ENCODE measurements at regions not wholly inside any gene's neighbourhood (a gene's known extent, or its start where the extent isn't known, plus 50 kb on each side); places are given as distances from the start of the nearest gene placed in this dataset.

DNA sequence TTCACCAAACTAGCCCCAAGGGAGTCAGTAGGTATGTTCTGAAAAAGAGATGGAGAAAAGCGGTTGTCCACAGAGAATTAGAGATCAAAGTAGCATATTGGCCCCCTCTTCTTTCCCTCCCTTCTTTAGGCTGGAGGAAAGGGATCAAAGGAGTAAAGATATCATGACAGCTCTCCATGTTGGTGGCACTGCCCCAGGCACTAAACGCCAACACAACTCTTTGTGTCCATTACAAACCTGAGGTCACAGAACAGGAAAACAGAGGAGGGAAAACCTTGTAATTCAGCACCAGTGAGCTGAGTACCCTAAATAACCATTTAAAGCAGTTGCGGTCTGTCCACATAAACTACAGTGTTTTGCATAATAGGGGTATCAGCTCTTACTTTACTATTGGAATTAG lies 113.0 kb upstream of the TFAP2D start:
- H3K27ac ChIP-seq = no peak overlapping the region
- 68% methylated on average over 3 of the region's 3 CpGs for WGBS
- H3K4me3 ChIP-seq = no peak overlapping the region
- no peaks in the 10 kb centered on the region for H3K9me3 ChIP-seq
- intact Hi-C loops (cut with DNase I) = no loop called here
- no peak for DNase-seq (ENCODE audit: low spot score)
- TF ChIP-seq POLR2A (IDR thresholded peaks at IDR 0.05) = no peak
- TF ChIP-seq POLR2AphosphoS5 (IDR thresholded peaks at IDR 0.05) = no peak
- TF ChIP-seq, protein P1, sequence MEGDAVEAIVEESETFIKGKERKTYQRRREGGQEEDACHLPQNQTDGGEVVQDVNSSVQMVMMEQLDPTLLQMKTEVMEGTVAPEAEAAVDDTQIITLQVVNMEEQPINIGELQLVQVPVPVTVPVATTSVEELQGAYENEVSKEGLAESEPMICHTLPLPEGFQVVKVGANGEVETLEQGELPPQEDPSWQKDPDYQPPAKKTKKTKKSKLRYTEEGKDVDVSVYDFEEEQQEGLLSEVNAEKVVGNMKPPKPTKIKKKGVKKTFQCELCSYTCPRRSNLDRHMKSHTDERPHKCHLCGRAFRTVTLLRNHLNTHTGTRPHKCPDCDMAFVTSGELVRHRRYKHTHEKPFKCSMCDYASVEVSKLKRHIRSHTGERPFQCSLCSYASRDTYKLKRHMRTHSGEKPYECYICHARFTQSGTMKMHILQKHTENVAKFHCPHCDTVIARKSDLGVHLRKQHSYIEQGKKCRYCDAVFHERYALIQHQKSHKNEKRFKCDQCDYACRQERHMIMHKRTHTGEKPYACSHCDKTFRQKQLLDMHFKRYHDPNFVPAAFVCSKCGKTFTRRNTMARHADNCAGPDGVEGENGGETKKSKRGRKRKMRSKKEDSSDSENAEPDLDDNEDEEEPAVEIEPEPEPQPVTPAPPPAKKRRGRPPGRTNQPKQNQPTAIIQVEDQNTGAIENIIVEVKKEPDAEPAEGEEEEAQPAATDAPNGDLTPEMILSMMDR (IDR thresholded peaks at IDR 0.05) = no peak
- no peaks in the 10 kb centered on the region for H3K27me3 ChIP-seq (replicated peaks; ENCODE audit: insufficient read depth)
- no peaks in the 10 kb centered on the region for H3K4me1 ChIP-seq (replicated peaks)
- no peaks in the 10 kb centered on the region for H3K36me3 ChIP-seq

DNA sequence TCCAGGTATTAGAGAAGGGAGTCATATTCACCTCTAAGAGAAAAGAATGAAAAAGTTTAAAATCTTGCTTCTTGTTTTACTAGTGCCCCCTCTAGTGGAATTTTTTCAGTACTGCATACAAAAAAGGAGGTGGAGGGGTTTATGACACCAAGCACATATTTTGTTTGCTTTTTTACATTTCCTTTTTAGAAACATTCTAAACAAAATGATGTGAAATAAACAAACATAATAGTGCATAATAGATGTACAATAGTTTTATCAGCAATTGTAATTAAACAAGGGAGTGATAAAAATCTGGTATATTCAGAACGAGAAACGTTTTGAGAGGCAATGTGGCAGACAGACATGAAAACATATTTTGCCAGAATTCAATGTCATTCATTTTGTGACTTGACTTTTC lies 111.0 kb upstream of the TFAP2D start:
- no peak for TF ChIP-seq POLR2AphosphoS5 (IDR thresholded peaks at IDR 0.05)
- TF ChIP-seq, protein P1 (IDR thresholded peaks at IDR 0.05) = peak; percentile 42 to 80 (median 51)
- H3K27ac ChIP-seq = no peak overlapping the region
- 26% methylated on average over 2 of the region's 2 CpGs for WGBS
- H3K36me3 ChIP-seq = no peaks in the 10 kb centered on the region
- H3K27me3 ChIP-seq (replicated peaks; ENCODE audit: insufficient read depth) = no peaks in the 10 kb centered on the region
- H3K4me1 ChIP-seq (replicated peaks) = no peaks in the 10 kb centered on the region
- intact Hi-C loops (cut with DNase I) = no loop called here
- DNase-seq (ENCODE audit: low spot score) = no peak
- no peak overlapping the region for H3K4me3 ChIP-seq
- no peaks in the 10 kb centered on the region for H3K9me3 ChIP-seq

DNA sequence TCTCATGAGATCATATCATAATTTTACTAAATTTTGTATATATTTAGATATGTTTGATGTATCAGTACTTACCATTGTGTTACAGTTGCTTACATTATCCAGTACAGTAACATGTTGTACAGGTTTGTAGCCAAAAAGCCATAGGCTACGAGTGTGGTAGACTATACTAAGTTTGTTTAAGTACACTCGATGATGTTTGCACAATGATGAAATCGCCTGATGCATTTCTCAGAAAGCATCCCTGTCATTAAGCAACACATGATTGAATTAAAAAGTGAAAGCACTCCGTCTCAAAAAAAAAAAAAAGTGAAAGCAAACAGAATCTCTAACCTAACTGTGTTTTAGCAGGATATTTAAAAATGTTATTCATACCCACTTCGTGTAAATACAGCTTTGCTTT lies 104.9 kb upstream of the TFAP2D start:
- Histone ChIP-seq H3K36me3 (no peaks in the 10 kb centered on the region), H3K4me1 (replicated peaks) (no peaks in the 10 kb centered on the region), H3K9me3 (no peaks in the 10 kb centered on the region), H3K4me3 (no peak overlapping the region), H3K27ac (no peak overlapping the region), H3K27me3 (replicated peaks; ENCODE audit: insufficient read depth) (no peaks in the 10 kb centered on the region)
- intact Hi-C loops (cut with DNase I) = no loop called here
- TF ChIP-seq, protein P1 (IDR thresholded peaks at IDR 0.05) = no peak
- TF ChIP-seq POLR2A (IDR thresholded peaks at IDR 0.05) = no peak
- no peak for TF ChIP-seq POLR2AphosphoS5 (IDR thresholded peaks at IDR 0.05)
- no peak for DNase-seq (ENCODE audit: low spot score)
- WGBS = 42% methylated on average over 5 of the region's 5 CpGs

DNA sequence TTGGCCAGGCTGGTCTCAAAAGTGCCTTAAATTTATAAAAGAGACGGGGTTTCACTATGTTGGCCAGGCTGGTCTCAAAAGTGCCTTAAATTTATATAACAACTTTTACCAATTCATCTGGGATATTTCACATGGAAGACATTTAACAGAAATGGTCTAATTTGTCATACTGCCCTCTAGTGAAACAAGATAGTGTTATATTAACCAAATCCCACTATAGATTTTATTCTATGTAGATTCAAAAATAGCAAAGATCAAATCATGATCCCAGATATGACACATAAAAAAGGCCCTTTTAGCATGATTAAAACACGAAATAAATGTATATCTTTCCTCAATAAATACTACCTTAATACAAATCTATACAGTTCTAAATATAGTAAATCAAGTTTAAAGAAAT lies 102.8 kb upstream of the TFAP2D start:
- TF ChIP-seq POLR2A (IDR thresholded peaks at IDR 0.05) (no peak), POLR2AphosphoS5 (IDR thresholded peaks at IDR 0.05) (no peak)
- TF ChIP-seq, protein P1 (IDR thresholded peaks at IDR 0.05) = no peak
- H3K9me3 ChIP-seq = no peaks in the 10 kb centered on the region
- H3K36me3 ChIP-seq = no peaks in the 10 kb centered on the region
- H3K27me3 ChIP-seq (replicated peaks; ENCODE audit: insufficient read depth) = no peaks in the 10 kb centered on the region
- intact Hi-C loops (cut with DNase I) = no loop called here
- H3K4me3 ChIP-seq = no peak overlapping the region
- H3K4me1 ChIP-seq (replicated peaks) = no peaks in the 10 kb centered on the region
- H3K27ac ChIP-seq = no peak overlapping the region
- 70% methylated on average over 2 of the region's 2 CpGs for WGBS
- DNase-seq (ENCODE audit: low spot score) = no peak

GRCh38 chr6:50635429-50635828 lies 77.9 kb upstream of the TFAP2D start:
- intact Hi-C loops (cut with DNase I) = no loop called here
- H3K4me1 ChIP-seq (replicated peaks) = no peaks in the 10 kb centered on the region
- H3K36me3 ChIP-seq = no peaks in the 10 kb centered on the region
- H3K27ac ChIP-seq = no peak overlapping the region
- H3K4me3 ChIP-seq = no peak overlapping the region
- H3K27me3 ChIP-seq (replicated peaks; ENCODE audit: insufficient read depth) = no peaks in the 10 kb centered on the region
- TF ChIP-seq, protein P1 (IDR thresholded peaks at IDR 0.05) = no peak
- H3K9me3 ChIP-seq = no peaks in the 10 kb centered on the region
- DNase-seq (ENCODE audit: low spot score) = no peak
